Upper lobe of left lung (tissue), 4 donors: ENCODE measurements at regions not wholly inside any gene's neighbourhood (a gene's known extent, or its start where the extent isn't known, plus 50 kb on each side); places are given as distances from the start of the nearest gene placed in this dataset.

Experiments used
- EP300 ChIP-seq, 4 donors: sonication (generic); formaldehyde crosslinking; IDR thresholded peaks; one replicate each; pipeline ENCODE4 v1.5.1; 2017; ENCODE audit warnings: antibody characterized with exemption in 4 of 4, control low read depth in 2 of 4
- POLR2A ChIP-seq, 4 donors: fragments of 450-650 bp; IDR thresholded peaks; one replicate each; pipeline ENCODE4 v1.5.1; 2016 to 2017; ENCODE audit warnings: antibody characterized with exemption in 4 of 4, mild to moderate bottlenecking in 2 of 4
- POLR2AphosphoS5 ChIP-seq, 2 donors: sonication (generic); formaldehyde crosslinking; IDR thresholded peaks; one replicate each; pipeline ENCODE4 v1.5.1; 2017; ENCODE audit warnings: antibody characterized with exemption in 2 of 2
- TF ChIP-seq, protein P1 (sequence below), 6 experiments: fragments of 450-650 bp in 4 of 6; fragments of 200-600 bp in 2 of 6; sonication (generic) in 2 of 6; IDR thresholded peaks; one replicate each; pipeline ENCODE4 v1.5.1; 2016 to 2019; ENCODE audit warnings: antibody characterized with exemption in 6 of 6

- TF ChIP-seq, protein P1, sequence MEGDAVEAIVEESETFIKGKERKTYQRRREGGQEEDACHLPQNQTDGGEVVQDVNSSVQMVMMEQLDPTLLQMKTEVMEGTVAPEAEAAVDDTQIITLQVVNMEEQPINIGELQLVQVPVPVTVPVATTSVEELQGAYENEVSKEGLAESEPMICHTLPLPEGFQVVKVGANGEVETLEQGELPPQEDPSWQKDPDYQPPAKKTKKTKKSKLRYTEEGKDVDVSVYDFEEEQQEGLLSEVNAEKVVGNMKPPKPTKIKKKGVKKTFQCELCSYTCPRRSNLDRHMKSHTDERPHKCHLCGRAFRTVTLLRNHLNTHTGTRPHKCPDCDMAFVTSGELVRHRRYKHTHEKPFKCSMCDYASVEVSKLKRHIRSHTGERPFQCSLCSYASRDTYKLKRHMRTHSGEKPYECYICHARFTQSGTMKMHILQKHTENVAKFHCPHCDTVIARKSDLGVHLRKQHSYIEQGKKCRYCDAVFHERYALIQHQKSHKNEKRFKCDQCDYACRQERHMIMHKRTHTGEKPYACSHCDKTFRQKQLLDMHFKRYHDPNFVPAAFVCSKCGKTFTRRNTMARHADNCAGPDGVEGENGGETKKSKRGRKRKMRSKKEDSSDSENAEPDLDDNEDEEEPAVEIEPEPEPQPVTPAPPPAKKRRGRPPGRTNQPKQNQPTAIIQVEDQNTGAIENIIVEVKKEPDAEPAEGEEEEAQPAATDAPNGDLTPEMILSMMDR (IDR thresholded peaks at IDR 0.05): no peak
- no peak for TF ChIP-seq POLR2A (IDR thresholded peaks at IDR 0.05)
- TF ChIP-seq POLR2AphosphoS5 (IDR thresholded peaks at IDR 0.05): no peak
- no peak for TF ChIP-seq EP300 (IDR thresholded peaks at IDR 0.05)
These were observed 556.5 kb downstream of the DHX35 start for GRCh38 chr20:39518654-39519053.
